SK-N-MC (cell line): ENCODE measurements at regions not wholly inside any gene's neighbourhood (a gene's known extent, or its start where the extent isn't known, plus 50 kb on each side); places are given as distances from the start of the nearest gene placed in this dataset.

Experiments used
- DNase-seq: peaks from one replicate; pipeline ENCODE4 v3.0.0-alpha.2; 2011; ENCODE audit warnings: low read depth, low spot score
- H3K27ac ChIP-seq: fragments of 200-600 bp; sonication (generic); 2 replicates; pipeline ENCODE4 v1.5.1; 2016; ENCODE audit warnings: mixed run types
- H3K36me3 ChIP-seq: fragments of 200-600 bp; sonication (generic); 2 replicates; pipeline ENCODE4 v1.6.1; 2017; ENCODE audit warnings: antibody characterized with exemption, low read length, mixed read lengths; ENCODE audit not compliant: insufficient read depth
- H3K4me3 ChIP-seq: fragments of 200-600 bp; sonication (generic); 2 replicates; pipeline ENCODE4 v1.5.1; 2016
- H3K9ac ChIP-seq: fragments of 200-600 bp; sonication (generic); 2 replicates; pipeline ENCODE4 v1.8.0; 2017; ENCODE audit warnings: mixed run types, mixed read lengths; ENCODE audit not compliant: insufficient read length
- H3K9me3 ChIP-seq: fragments of 200-600 bp; sonication (generic); 2 replicates; pipeline ENCODE4 v1.6.1; 2017; ENCODE audit warnings: low read depth, mild to moderate bottlenecking, antibody characterized with exemption, low read length, moderate library complexity, mixed read lengths
- EZH2 ChIP-seq: fragments of 200-600 bp; sonication (generic); IDR thresholded peaks from one replicate; pipeline ENCODE4 v1.6.1; 2017; ENCODE audit warnings: antibody characterized with exemption
- FOXP2 ChIP-seq: optimal IDR thresholded peaks from 2 replicates; pipeline ENCODE3; 2011; ENCODE audit warnings: mild to moderate bottlenecking, moderate library complexity; ENCODE audit not compliant: insufficient read depth; ENCODE audit errors: extremely low read length, control extremely low read depth
- POLR2AphosphoS5 ChIP-seq: IDR thresholded peaks from 2 replicates; pipeline ENCODE4 v1.6.1; 2012; ENCODE audit warnings: mild to moderate bottlenecking, low read depth, low read length, borderline replicate concordance

DNA sequence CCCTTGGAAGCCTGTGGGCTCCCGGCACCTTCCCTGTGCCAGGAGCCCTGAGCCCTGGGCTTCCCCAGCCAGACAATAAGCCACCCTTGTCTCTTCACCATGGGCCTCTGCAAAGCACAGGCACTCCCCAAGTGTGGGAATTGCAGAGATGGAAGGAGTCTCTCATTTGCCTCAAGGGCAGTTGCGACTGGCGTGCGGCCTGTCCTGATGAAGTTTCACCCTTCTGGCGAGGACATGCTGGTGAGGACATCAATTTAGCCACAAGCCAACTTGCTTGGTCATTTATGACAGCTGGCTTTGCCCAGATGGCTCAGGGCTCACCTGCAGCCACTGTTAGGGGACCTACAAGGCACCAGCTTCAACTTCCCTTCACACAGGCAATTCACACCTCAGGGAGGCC lies 180.2 kb downstream of the ANAPC1 start:
- H3K36me3 ChIP-seq = no peaks in the 10 kb centered on the region
- no peaks in the 10 kb centered on the region for H3K9me3 ChIP-seq
- no peak for DNase-seq
- no peak overlapping the region for H3K9ac ChIP-seq
- TF ChIP-seq FOXP2 (no peak), POLR2AphosphoS5 (no peak), EZH2 (no peak)
- no peak overlapping the region for H3K4me3 ChIP-seq
- H3K27ac ChIP-seq = no peak overlapping the region

DNA sequence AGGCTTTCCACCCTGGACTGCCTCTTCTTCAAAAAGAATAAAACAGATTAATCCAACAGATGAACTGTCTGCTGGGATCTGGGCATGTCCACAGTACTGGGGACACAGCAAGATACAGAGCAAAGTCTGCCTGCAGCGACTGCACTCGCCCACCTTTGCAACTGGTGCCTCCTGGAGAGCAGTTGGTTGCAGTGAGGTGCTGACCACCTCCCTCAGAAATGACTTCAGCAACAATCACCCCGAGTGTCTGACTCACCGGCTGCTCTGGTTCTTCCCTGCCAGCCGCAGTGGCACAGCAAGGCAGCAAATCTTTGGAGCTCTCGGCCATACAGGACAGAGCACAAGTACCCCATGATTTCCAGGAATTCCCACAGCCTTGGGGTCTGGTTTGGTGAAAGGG lies 179.7 kb downstream of the ANAPC1 start:
- Histone ChIP-seq H3K36me3 (no peaks in the 10 kb centered on the region), H3K4me3 (no peak overlapping the region), H3K9me3 (no peaks in the 10 kb centered on the region), H3K9ac (no peak overlapping the region), H3K27ac (no peak overlapping the region)
- no peak for DNase-seq
- TF ChIP-seq POLR2AphosphoS5 = no peak
- TF ChIP-seq EZH2 = no peak
- TF ChIP-seq FOXP2 = no peak

DNA sequence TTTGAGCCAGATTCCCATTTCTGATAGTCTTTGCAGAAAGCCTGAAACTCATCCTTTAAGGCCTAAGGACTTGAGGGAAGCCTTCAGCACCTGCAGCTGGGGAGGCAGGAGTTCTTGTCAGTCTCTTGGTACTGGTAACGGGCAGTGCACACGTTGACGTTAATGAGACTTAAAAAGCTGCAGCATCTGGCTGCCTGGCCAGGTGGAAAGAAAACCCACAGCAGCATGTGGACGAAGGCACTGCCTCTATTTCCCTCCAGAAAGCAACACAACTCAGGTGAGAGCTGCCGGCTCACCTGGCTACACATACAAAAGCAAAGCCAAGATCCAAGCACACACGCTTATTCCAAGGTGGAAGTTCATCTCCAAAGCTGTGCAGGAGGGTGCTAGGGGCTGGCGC lies 178.8 kb downstream of the ANAPC1 start:
- H3K4me3 ChIP-seq = no peak overlapping the region
- H3K36me3 ChIP-seq = no peaks in the 10 kb centered on the region
- no peak overlapping the region for H3K9ac ChIP-seq
- no peaks in the 10 kb centered on the region for H3K9me3 ChIP-seq
- TF ChIP-seq EZH2 (no peak), POLR2AphosphoS5 (no peak), FOXP2 (no peak)
- no peak for DNase-seq
- no peak overlapping the region for H3K27ac ChIP-seq

DNA sequence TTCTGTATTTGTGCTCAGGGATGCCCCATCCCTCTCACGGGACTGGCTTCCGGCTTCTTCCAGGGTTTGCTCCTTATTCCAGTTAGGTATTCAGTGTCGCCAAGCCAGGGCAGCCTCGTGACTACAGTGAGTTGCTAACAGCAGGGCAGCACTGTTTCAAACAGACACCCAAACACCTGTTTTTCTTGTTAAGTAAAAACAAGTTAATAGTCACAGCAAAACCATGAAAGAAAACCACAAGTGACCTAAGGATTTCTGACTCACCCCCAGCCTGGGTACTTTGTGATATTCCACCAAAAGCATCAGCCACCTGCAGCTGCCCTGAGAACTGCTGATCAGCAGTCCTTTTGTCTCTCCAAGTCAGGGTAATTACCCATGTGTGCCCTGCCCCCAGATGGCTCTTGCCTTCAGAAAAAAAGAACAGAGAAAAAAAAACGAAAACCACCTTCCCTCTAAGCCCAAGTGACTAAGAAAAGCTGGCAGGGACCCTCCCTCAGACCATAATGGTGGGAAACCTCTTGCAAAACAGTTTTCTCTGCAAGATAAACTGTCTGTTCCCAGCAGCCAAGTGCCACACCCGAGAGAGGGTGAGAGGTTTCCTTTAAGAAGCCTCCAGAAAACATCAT lies 178.2 kb downstream of the ANAPC1 start:
- no peak overlapping the region for H3K4me3 ChIP-seq
- H3K9ac ChIP-seq = no peak overlapping the region
- no peak for DNase-seq
- no peaks in the 10 kb centered on the region for H3K36me3 ChIP-seq
- TF ChIP-seq EZH2 (no peak), FOXP2 (no peak), POLR2AphosphoS5 (no peak)
- H3K27ac ChIP-seq = no peak overlapping the region
- H3K9me3 ChIP-seq = no peaks in the 10 kb centered on the region

DNA sequence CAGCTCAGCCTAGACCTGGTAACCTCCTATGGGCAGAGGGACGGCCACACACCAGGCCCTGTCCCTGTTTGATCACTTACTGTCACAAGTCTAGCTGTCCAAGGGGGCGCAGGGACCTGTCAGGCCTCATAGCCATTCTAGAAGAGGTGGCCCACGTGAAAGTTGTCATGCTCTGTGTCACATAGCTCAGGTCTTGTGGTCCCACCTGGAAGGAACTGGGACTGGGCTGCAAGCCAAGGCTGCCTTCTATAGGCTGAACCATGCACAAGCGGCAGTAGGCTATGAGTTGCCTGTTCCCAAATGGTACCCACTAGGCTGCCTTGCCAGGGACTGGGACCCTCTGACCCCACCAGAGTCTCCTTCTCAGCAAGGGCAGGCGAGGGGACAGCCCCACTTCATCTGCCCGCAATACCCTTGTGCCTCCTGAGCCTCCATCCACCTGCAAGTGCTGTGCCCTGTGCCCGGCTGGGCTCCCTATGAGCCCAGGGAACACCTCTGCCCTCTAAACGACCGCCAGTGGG lies 177.5 kb downstream of the ANAPC1 start:
- Histone ChIP-seq H3K4me3 (no peak overlapping the region), H3K9ac (no peak overlapping the region), H3K27ac (no peak overlapping the region), H3K9me3 (no peaks in the 10 kb centered on the region), H3K36me3 (no peaks in the 10 kb centered on the region)
- no peak for DNase-seq
- no peak for TF ChIP-seq EZH2
- TF ChIP-seq FOXP2 = no peak
- no peak for TF ChIP-seq POLR2AphosphoS5

DNA sequence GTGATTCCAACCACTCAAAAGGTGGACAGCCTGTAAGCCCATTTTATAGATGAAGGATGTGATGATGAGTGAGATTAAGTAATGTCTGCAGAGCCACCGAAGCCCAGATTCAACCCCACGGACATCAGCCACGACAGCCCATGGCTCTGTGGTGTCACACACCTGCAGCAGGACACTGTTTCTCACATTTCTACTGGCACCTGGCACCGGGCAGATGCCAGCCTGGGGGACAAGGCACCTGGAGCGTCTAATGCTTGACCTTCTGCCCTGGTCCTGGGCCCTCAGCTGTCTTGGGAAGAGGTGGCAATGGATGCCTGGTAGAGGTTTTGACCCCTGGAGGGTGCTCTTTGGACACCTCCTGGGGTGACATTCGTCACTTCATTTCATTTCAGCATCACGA lies 176.3 kb downstream of the ANAPC1 start:
- TF ChIP-seq POLR2AphosphoS5 (no peak), EZH2 (no peak), FOXP2 (no peak)
- Histone ChIP-seq H3K27ac (no peak overlapping the region), H3K9me3 (no peaks in the 10 kb centered on the region), H3K9ac (no peak overlapping the region), H3K36me3 (no peaks in the 10 kb centered on the region), H3K4me3 (no peak overlapping the region)
- DNase-seq = no peak

DNA sequence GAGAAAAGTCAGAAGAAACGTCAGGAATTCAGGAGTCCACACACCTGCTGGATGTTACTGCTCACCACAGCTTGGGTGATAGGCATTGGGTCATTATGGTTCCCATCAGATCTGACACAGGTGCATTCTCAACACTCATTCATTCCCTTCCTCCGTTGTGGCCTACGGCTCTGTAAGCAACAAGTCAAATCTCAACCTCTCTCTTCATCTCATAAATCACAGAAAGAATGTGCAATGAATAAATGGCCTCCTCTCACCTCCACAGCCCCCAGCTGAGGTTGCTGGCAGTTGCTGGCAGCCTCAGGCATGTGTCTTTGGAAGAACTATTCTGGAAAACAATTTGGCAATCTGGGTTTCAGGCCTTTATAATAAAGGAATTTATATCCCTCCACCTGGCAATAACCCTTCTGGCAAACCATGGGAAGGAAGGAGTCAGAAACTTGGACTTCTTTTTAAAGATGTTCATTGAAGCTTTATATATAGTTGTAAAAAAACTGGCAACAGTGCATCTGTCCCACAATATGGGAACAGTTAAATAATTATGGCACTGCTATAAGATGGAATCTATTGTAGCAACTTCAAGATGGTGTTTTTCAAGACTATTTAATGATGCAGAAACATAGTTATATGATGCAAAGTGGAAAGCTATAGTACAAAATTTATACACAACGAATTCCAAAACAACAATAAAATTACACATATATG lies 175.4 kb downstream of the ANAPC1 start:
- TF ChIP-seq POLR2AphosphoS5 (no peak), EZH2 (no peak)
- H3K36me3 ChIP-seq = no peaks in the 10 kb centered on the region
- H3K4me3 ChIP-seq = no peak overlapping the region
- no peak overlapping the region for H3K27ac ChIP-seq
- no peak for DNase-seq
- H3K9ac ChIP-seq = no peak overlapping the region
- no peaks in the 10 kb centered on the region for H3K9me3 ChIP-seq

DNA sequence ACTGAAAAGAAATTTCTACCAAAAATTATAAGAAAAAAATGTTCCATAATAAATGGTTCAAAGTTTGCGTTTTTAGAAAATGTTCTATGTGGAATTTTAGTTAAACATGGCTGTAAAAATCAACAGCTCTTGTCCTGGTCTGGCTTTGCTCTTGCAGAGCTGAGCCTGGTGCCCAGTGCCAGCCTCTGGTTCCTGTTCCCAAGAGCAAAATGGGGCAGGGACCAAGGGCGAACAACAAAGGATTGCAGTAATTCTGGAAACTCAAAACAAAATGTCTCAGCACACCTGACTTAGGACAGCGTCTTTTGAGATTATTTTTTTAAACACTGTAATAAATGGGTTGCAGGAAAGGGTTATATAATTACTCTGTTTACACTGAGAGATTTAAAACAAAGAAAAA lies 174.7 kb downstream of the ANAPC1 start:
- H3K4me3 ChIP-seq = no peak overlapping the region
- no peak overlapping the region for H3K9ac ChIP-seq
- no peak overlapping the region for H3K27ac ChIP-seq
- no peaks in the 10 kb centered on the region for H3K9me3 ChIP-seq
- TF ChIP-seq FOXP2 = no peak
- no peak for TF ChIP-seq EZH2
- TF ChIP-seq POLR2AphosphoS5 = no peak
- DNase-seq = no peak
- H3K36me3 ChIP-seq = no peaks in the 10 kb centered on the region

DNA sequence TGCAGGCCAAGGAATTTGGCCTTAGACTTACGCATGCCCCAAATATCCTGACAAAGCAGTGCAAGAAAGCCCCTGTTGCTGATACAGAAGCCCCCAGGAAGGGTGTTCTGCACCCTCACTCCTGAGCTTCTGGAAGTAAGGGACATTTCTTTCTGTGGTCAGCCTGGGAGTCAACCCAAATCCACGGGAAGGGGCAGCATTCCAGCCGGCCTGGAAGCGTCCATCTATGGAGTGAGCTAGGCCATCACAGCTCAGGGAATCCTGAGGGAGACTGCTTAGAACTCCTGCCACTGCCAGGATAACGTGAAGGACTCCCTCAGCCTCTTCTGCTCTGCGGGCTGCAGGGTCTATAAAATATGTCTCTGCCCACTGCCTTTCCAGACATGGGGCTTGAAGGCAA lies 173.9 kb downstream of the ANAPC1 start:
- Histone ChIP-seq H3K27ac (no peak overlapping the region), H3K9ac (no peak overlapping the region), H3K9me3 (no peaks in the 10 kb centered on the region), H3K4me3 (no peak overlapping the region), H3K36me3 (no peaks in the 10 kb centered on the region)
- DNase-seq = no peak
- no peak for TF ChIP-seq FOXP2
- no peak for TF ChIP-seq POLR2AphosphoS5
- TF ChIP-seq EZH2 = no peak
